Transverse colon (tissue), 4 donors: ENCODE measurements at regions not wholly inside any gene's neighbourhood (a gene's known extent, or its start where the extent isn't known, plus 50 kb on each side); places are given as distances from the start of the nearest gene placed in this dataset.

Experiments used
- EP300 ChIP-seq: sonication (generic); formaldehyde crosslinking; IDR thresholded peaks from one replicate; pipeline ENCODE4 v1.6.1; 2017; ENCODE audit warnings: antibody characterized with exemption, low read depth
- POLR2A ChIP-seq: fragments of 450-650 bp; IDR thresholded peaks from one replicate; pipeline ENCODE4 v1.6.1; 2016; ENCODE audit warnings: antibody characterized with exemption, mild to moderate bottlenecking, moderate library complexity
- POLR2AphosphoS5 ChIP-seq, 3 donors: sonication (generic); formaldehyde crosslinking; IDR thresholded peaks; one replicate each; pipeline ENCODE4 v1.6.1; 2016; ENCODE audit warnings: antibody characterized with exemption in 3 of 3
- TF ChIP-seq, protein P1 (sequence below), 5 experiments: fragments of 200-600 bp in 3 of 5; fragments of 450-650 bp in 2 of 5; sonication (generic) in 3 of 5; IDR thresholded peaks; 1 replicate in 2 of 5; 2 replicates in 3 of 5; pipeline ENCODE4 v1.5.1; 2016 to 2017; ENCODE audit warnings: antibody characterized with exemption in 5 of 5, inconsistent platforms in 3 of 5, mild to moderate bottlenecking in 2 of 5, moderate library complexity in 1 of 5

GRCh38 chr5:154540600-154540999 is 62.6 kb upstream of the HAND1 start:
- TF ChIP-seq, protein P1, sequence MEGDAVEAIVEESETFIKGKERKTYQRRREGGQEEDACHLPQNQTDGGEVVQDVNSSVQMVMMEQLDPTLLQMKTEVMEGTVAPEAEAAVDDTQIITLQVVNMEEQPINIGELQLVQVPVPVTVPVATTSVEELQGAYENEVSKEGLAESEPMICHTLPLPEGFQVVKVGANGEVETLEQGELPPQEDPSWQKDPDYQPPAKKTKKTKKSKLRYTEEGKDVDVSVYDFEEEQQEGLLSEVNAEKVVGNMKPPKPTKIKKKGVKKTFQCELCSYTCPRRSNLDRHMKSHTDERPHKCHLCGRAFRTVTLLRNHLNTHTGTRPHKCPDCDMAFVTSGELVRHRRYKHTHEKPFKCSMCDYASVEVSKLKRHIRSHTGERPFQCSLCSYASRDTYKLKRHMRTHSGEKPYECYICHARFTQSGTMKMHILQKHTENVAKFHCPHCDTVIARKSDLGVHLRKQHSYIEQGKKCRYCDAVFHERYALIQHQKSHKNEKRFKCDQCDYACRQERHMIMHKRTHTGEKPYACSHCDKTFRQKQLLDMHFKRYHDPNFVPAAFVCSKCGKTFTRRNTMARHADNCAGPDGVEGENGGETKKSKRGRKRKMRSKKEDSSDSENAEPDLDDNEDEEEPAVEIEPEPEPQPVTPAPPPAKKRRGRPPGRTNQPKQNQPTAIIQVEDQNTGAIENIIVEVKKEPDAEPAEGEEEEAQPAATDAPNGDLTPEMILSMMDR (IDR thresholded peaks at IDR 0.05): no peak
- TF ChIP-seq POLR2AphosphoS5 (IDR thresholded peaks at IDR 0.05) (no peak), EP300 (no peak), POLR2A (no peak)
